GM12878 (cell line): ENCODE measurements at regions not wholly inside any gene's neighbourhood (a gene's known extent, or its start where the extent isn't known, plus 50 kb on each side); places are given as distances from the start of the nearest gene placed in this dataset.
"Not testable (repeated sequence)": the region's sequence is repeated elsewhere in the genome, so short reads cannot be mapped to it uniquely, and the experiment has no call there.

Experiments used
- ATAC-seq: fragments of 200-7000 bp; cut with Tn5 transposase; 3 replicates; pipeline ENCODE4 v1.9.1; 2020; ENCODE audit warnings: mild to moderate bottlenecking, moderate library complexity
- BruUV-seq: library from RNA; stranded (reverse); fragments of 400-500 nt; replicated peaks from 2 replicates; lab custom pipeline; 2021; lab: Mats Ljungman, UMichigan
- CTCF ChIA-PET: fragments of 300-600 bp; sonication (Branson Sonifier 250); formaldehyde crosslinking; extraction: SDS; loops from one replicate; lab custom pipeline; 2021; ENCODE audit warnings: inconsistent platforms; lab: Yijun Ruan, JAX
- POLR2A ChIA-PET: fragments of 350-600 bp; formaldehyde crosslinking; extraction: SDS; loops from one replicate; lab custom pipeline; 2021; ENCODE audit warnings: inconsistent platforms; lab: Charles Lee
- RAD21 ChIA-PET: fragments of 300-600 bp; sonication (Branson Sonifier 250); formaldehyde crosslinking; loops from one replicate; lab custom pipeline; 2023; ENCODE audit warnings: antibody characterized with exemption; ENCODE audit not compliant: unreplicated experiment; lab: Charles Lee
- SMC1A ChIA-PET: fragments of 300-600 bp; sonication (Branson Sonifier 250); formaldehyde crosslinking; loops from one replicate; lab custom pipeline; 2023; ENCODE audit not compliant: unreplicated experiment, uncharacterized antibody; lab: Charles Lee
- DNase-seq: peaks from one replicate; pipeline ENCODE4 v3.0.0-alpha.2; 2011; ENCODE audit warnings: low read depth, low spot score
- FAIRE-seq: peaks from 3 replicates; lab custom pipeline; 2011; peaks lifted over from hg19 to GRCh38; lab: Jason Lieb, UNC
- H2AFZ ChIP-seq: 2 replicates; pipeline ENCODE4 v1.6.0; 2011; ENCODE audit warnings: low read depth, low read length, control low read depth; ENCODE audit not compliant: control insufficient read depth
- H3K27ac ChIP-seq: 2 replicates; pipeline ENCODE4 v1.5.1; 2011; ENCODE audit warnings: control low read depth; ENCODE audit not compliant: control insufficient read depth, insufficient read depth
- H3K27me3 ChIP-seq, 2 experiments: replicated peaks in 1 of 2; 2 replicates each; pipeline versions ENCODE4 v1.6.0 to v1.6.1; 2011; ENCODE audit warnings: low read length in 1 of 2; ENCODE audit not compliant: control insufficient read depth in 2 of 2, insufficient read depth in 2 of 2
- H3K36me3 ChIP-seq, 2 experiments: 2 replicates each; pipeline ENCODE4 v1.5.1; 2011; ENCODE audit warnings: low read length in 1 of 2; ENCODE audit not compliant: control insufficient read depth in 2 of 2, insufficient read depth in 2 of 2
- H3K4me1 ChIP-seq: 2 replicates; pipeline ENCODE4 v1.6.1; 2011; ENCODE audit warnings: mild to moderate bottlenecking, low read length, moderate library complexity, mixed read lengths; ENCODE audit not compliant: control insufficient read depth, insufficient read depth
- H3K4me2 ChIP-seq: 2 replicates; pipeline ENCODE4 v1.6.0; 2011; ENCODE audit warnings: control low read depth; ENCODE audit not compliant: control insufficient read depth, insufficient read depth
- H3K4me3 ChIP-seq: fragments of 200-600 bp; sonication (generic); 2 replicates; pipeline ENCODE4 v1.5.1; 2016
- H3K79me2 ChIP-seq: 2 replicates; pipeline ENCODE4 v1.6.0; 2011; ENCODE audit warnings: low read length; ENCODE audit not compliant: control insufficient read depth, insufficient read depth
- H3K9ac ChIP-seq: 2 replicates; pipeline ENCODE4 v1.8.0; 2011; ENCODE audit warnings: low read length, control low read depth, mixed read lengths; ENCODE audit not compliant: control insufficient read depth, insufficient read depth
- H3K9me3 ChIP-seq: replicated peaks from 3 replicates; pipeline ENCODE4 v1.5.1; 2011; ENCODE audit warnings: mild to moderate bottlenecking, low read length; ENCODE audit not compliant: control insufficient read depth, insufficient read depth
- H4K20me1 ChIP-seq: 2 replicates; pipeline ENCODE4 v1.6.0; 2011; ENCODE audit not compliant: control insufficient read depth, insufficient read depth
- whole genome bisulfite sequencing: methylation state at CpG from one replicate; pipeline ENCODE4 v1.1.6; 2016; ENCODE audit warnings: low lambda C conversion rate; ENCODE audit not compliant: insufficient replicate concordance, insufficient coverage; ENCODE audit errors: missing lambda C conversion rate; 5-methylcytosine and 5-hydroxymethylcytosine counted together
- in situ Hi-C: fragments of 300-500 bp; cut with MboI; formaldehyde crosslinking; loops from 9 replicates; pipeline ENCODE4 v1.14.3; 2018; ENCODE audit warnings: mixed read lengths
- intact Hi-C: fragments of 100-400 bp; cut with micrococcal nuclease; formaldehyde crosslinking; loops from one replicate; pipeline ENCODE4 v1.14.2; 2022; ENCODE audit not compliant: unreplicated experiment

GRCh38 chr2:167563885-167564619 is 675.8 kb downstream of the XIRP2 start:
- BruUV-seq, DNase-seq, CTCF ChIA-PET, POLR2A ChIA-PET, H3K27me3 ChIP-seq, H3K79me2 ChIP-seq, H3K27ac ChIP-seq, H2AFZ ChIP-seq, H3K9ac ChIP-seq, ATAC-seq, H3K36me3 ChIP-seq, intact Hi-C loops, H4K20me1 ChIP-seq, H3K4me2 ChIP-seq, H3K4me3 ChIP-seq, H3K9me3 ChIP-seq, SMC1A ChIA-PET, H3K4me1 ChIP-seq, RAD21 ChIA-PET, in situ Hi-C loops, FAIRE-seq: not testable (repeated sequence)
- WGBS, result 89% methylated on average over 14 of the region's 66 CpGs

GRCh38 chr2:167558272-167558991 is 670.2 kb downstream of the XIRP2 start:
- H2AFZ ChIP-seq, FAIRE-seq, H3K36me3 ChIP-seq, H3K27ac ChIP-seq, RAD21 ChIA-PET, DNase-seq, in situ Hi-C loops, H3K79me2 ChIP-seq, intact Hi-C loops, H3K27me3 ChIP-seq, H3K9ac ChIP-seq, H4K20me1 ChIP-seq, ATAC-seq, H3K9me3 ChIP-seq, POLR2A ChIA-PET, H3K4me1 ChIP-seq, H3K4me2 ChIP-seq, H3K4me3 ChIP-seq, BruUV-seq, SMC1A ChIA-PET: not testable (repeated sequence)
- CTCF ChIA-PET, result interaction anchor here (1.1 kb wide), 1 partner anchor 26 kb away, joined by 4 read pairs; no protein-coding TSS in a partner anchor
- WGBS, result 26% methylated on average over 20 of the region's 20 CpGs
